HG03097 (cell line): ENCODE measurements at regions not wholly inside any gene's neighbourhood (a gene's known extent, or its start where the extent isn't known, plus 50 kb on each side); places are given as distances from the start of the nearest gene placed in this dataset.
"Not testable (repeated sequence)": the region's sequence is repeated elsewhere in the genome, so short reads cannot be mapped to it uniquely, and the experiment has no call there.

Experiments
- ATAC-seq: cut with Tn5 transposase; IDR thresholded peaks from one replicate; pipeline ENCODE4 v1.9.1; 2021; ENCODE audit not compliant: unreplicated experiment, low FRiP score

GRCh38 chr10:34016576-34016975, 682.1 kb upstream of the NRP1 start:
- ATAC-seq, result no peak

- ATAC-seq, result no peak
Measured at GRCh38 chr10:34015700-34016099, 681.2 kb upstream of the NRP1 start.

- no peak for ATAC-seq
Measured at GRCh38 chr10:34013235-34013634, 678.8 kb upstream of the NRP1 start.

- ATAC-seq, result no peak
Measured at GRCh38 chr10:34010891-34011290, 676.4 kb upstream of the NRP1 start.

GRCh38 chr10:34010228-34010627, 675.8 kb upstream of the NRP1 start:
- ATAC-seq, result not testable (repeated sequence)

GRCh38 chr10:34008656-34009055, 674.2 kb upstream of the NRP1 start:
- no peak for ATAC-seq

GRCh38 chr10:34006471-34006870, 672.0 kb upstream of the NRP1 start:
- no peak for ATAC-seq

- ATAC-seq, result no peak
Measured at GRCh38 chr10:34003561-34003960, 669.1 kb upstream of the NRP1 start.

- ATAC-seq, result no peak
Measured at GRCh38 chr10:34002896-34003295, 668.4 kb upstream of the NRP1 start.

GRCh38 chr10:34001831-34002230, 667.4 kb upstream of the NRP1 start:
- ATAC-seq, result no peak

GRCh38 chr10:34001087-34001580, 666.7 kb upstream of the NRP1 start:
- no peak for ATAC-seq

- ATAC-seq, result no peak
Measured at GRCh38 chr10:33993917-33994316, 659.5 kb upstream of the NRP1 start.

GRCh38 chr10:33991924-33992323, 657.5 kb upstream of the NRP1 start:
- no peak for ATAC-seq

GRCh38 chr10:33986515-33986914, 652.0 kb upstream of the NRP1 start:
- ATAC-seq, result no peak

GRCh38 chr10:33986016-33986415, 651.5 kb upstream of the NRP1 start:
- ATAC-seq, result no peak

- ATAC-seq, result no peak
Measured at GRCh38 chr10:33982995-33983394, 648.5 kb upstream of the NRP1 start.

GRCh38 chr10:33981301-33981700, 646.8 kb upstream of the NRP1 start:
- no peak for ATAC-seq

GRCh38 chr10:33979195-33979594, 644.7 kb upstream of the NRP1 start:
- ATAC-seq, result no peak

GRCh38 chr10:33975481-33975880, 641.0 kb upstream of the NRP1 start:
- no peak for ATAC-seq

GRCh38 chr10:33974976-33975478, 640.6 kb upstream of the NRP1 start:
- no peak for ATAC-seq

GRCh38 chr10:33968983-33969382, 634.5 kb upstream of the NRP1 start:
- no peak for ATAC-seq

GRCh38 chr10:33967606-33968120, 633.2 kb upstream of the NRP1 start:
- no peak for ATAC-seq

- ATAC-seq, result no peak
Measured at GRCh38 chr10:33966946-33967345, 632.5 kb upstream of the NRP1 start.
